WTC11 (cell line): ENCODE measurements at regions not wholly inside any gene's neighbourhood (a gene's known extent, or its start where the extent isn't known, plus 50 kb on each side); places are given as distances from the start of the nearest gene placed in this dataset.

Experiments used
- ATAC-seq: fragments of 200-7000 bp; cut with Tn5 transposase; 2 replicates; pipeline ENCODE4 v1.10.0; 2021; ENCODE audit warnings: mild to moderate bottlenecking, moderate library complexity
- CTCF ChIA-PET: fragments of 300-600 bp; sonication (Branson Sonifier 250); formaldehyde crosslinking; loops from one replicate; lab custom pipeline; 2021; ENCODE audit warnings: antibody characterized with exemption; lab: Charles Lee
- POLR2A ChIA-PET: fragments of 350-600 bp; sonication (Branson Sonifier 250); formaldehyde crosslinking; loops from one replicate; lab custom pipeline; 2021; ENCODE audit warnings: antibody characterized with exemption; lab: Charles Lee
- DNase-seq: peaks from one replicate; pipeline ENCODE4 v3.0.0; 2021; ENCODE audit warnings: low spot score
- H3K27ac Mint-ChIP-seq: 2 replicates; pipeline ENCODE4 v1.8.0; 2021; ENCODE audit warnings: mixed read lengths
- H3K27me3 Mint-ChIP-seq: 2 replicates; pipeline ENCODE4 v1.8.0; 2021; ENCODE audit warnings: low read depth, mild to moderate bottlenecking, moderate library complexity, mixed read lengths
- H3K36me3 Mint-ChIP-seq: 2 replicates; pipeline ENCODE4 v1.8.0; 2021; ENCODE audit warnings: mixed read lengths
- H3K4me1 Mint-ChIP-seq: 2 replicates; pipeline ENCODE4 v1.8.0; 2022; ENCODE audit warnings: mixed read lengths
- H3K4me3 Mint-ChIP-seq: 2 replicates; pipeline ENCODE4 v1.8.0; 2021; ENCODE audit warnings: mild to moderate bottlenecking, moderate library complexity, mixed read lengths
- H3K9me3 Mint-ChIP-seq: 2 replicates; pipeline ENCODE4 v1.8.0; 2021; ENCODE audit warnings: mixed read lengths
- AFF4 ChIP-seq: sonication (generic); formaldehyde crosslinking; IDR thresholded peaks from 2 replicates; pipeline ENCODE4 v1.8.1; 2023; ENCODE audit warnings: mild to moderate bottlenecking, missing genetic modification reagents, borderline replicate concordance
- ATF2 ChIP-seq: sonication (generic); formaldehyde crosslinking; IDR thresholded peaks from 2 replicates; pipeline ENCODE4 v1.8.1; 2022; ENCODE audit warnings: low read depth, missing genetic modification reagents, borderline replicate concordance
- CBFB ChIP-seq: sonication (generic); formaldehyde crosslinking; IDR thresholded peaks from 2 replicates; pipeline ENCODE4 v1.8.1; 2022; ENCODE audit warnings: mild to moderate bottlenecking, low read depth, missing genetic modification reagents
- CTCF ChIP-seq: fragments of 200-600 bp; IDR thresholded peaks from 2 replicates; pipeline ENCODE4 v1.8.0; 2022; ENCODE audit warnings: antibody characterized with exemption
- E2F4 ChIP-seq: sonication (generic); formaldehyde crosslinking; IDR thresholded peaks from 2 replicates; pipeline ENCODE4 v1.8.1; 2022; ENCODE audit warnings: low read depth, mild to moderate bottlenecking, moderate library complexity, missing genetic modification reagents, borderline replicate concordance
- ELF4 ChIP-seq: sonication (generic); formaldehyde crosslinking; IDR thresholded peaks from 2 replicates; pipeline ENCODE4 v1.8.1; 2022; ENCODE audit warnings: low read depth, mild to moderate bottlenecking, moderate library complexity, missing genetic modification reagents
- JAZF1 ChIP-seq: fragments of 250-450 bp; sonication (Bioruptor Pico); IDR thresholded peaks from 2 replicates; pipeline ENCODE4 v1.9.0; 2021; ENCODE audit warnings: moderate library complexity, mild to moderate bottlenecking, inconsistent platforms
- JUN ChIP-seq: sonication (generic); formaldehyde crosslinking; IDR thresholded peaks from 2 replicates; pipeline ENCODE4 v1.8.0; 2023; ENCODE audit warnings: mild to moderate bottlenecking, missing genetic modification reagents
- KAT7 ChIP-seq: sonication (generic); formaldehyde crosslinking; IDR thresholded peaks from 2 replicates; pipeline ENCODE4 v1.8.1; 2023; ENCODE audit warnings: missing genetic modification reagents, mild to moderate bottlenecking, borderline replicate concordance
- MLX ChIP-seq: sonication (generic); formaldehyde crosslinking; IDR thresholded peaks from 2 replicates; pipeline ENCODE4 v1.8.1; 2023; ENCODE audit warnings: mild to moderate bottlenecking, missing genetic modification reagents, moderate library complexity
- NFE2L1 ChIP-seq: sonication (generic); formaldehyde crosslinking; IDR thresholded peaks from 2 replicates; pipeline ENCODE4 v1.8.1; 2023; ENCODE audit warnings: missing genetic modification reagents
- PREB ChIP-seq: sonication (generic); formaldehyde crosslinking; IDR thresholded peaks from 2 replicates; pipeline ENCODE4 v1.8.1; 2022; ENCODE audit warnings: mild to moderate bottlenecking, missing genetic modification reagents, moderate library complexity, borderline replicate concordance
- TCF7 ChIP-seq: sonication (generic); formaldehyde crosslinking; IDR thresholded peaks from 2 replicates; pipeline ENCODE4 v1.8.0; 2022; ENCODE audit warnings: mild to moderate bottlenecking, low read depth, missing genetic modification reagents, moderate library complexity
- ZMAT4 ChIP-seq: fragments of 250-450 bp; sonication (Bioruptor Pico); IDR thresholded peaks from 2 replicates; pipeline ENCODE4 v1.9.0; 2021; ENCODE audit warnings: mild to moderate bottlenecking
- ZNF121 ChIP-seq: sonication (generic); formaldehyde crosslinking; IDR thresholded peaks from 2 replicates; pipeline ENCODE4 v1.8.0; 2023; ENCODE audit warnings: missing genetic modification reagents
- ZNF138 ChIP-seq: sonication (generic); formaldehyde crosslinking; conservative IDR thresholded peaks from 2 replicates; pipeline ENCODE4 v1.8.1; 2022; ENCODE audit warnings: mild to moderate bottlenecking, moderate library complexity, missing genetic modification reagents
- ZNF232 ChIP-seq: sonication (generic); formaldehyde crosslinking; IDR thresholded peaks from 2 replicates; pipeline ENCODE4 v1.8.0; 2022; ENCODE audit warnings: mild to moderate bottlenecking, missing genetic modification reagents
- ZNF317 ChIP-seq: sonication (generic); formaldehyde crosslinking; IDR thresholded peaks from 2 replicates; pipeline ENCODE4 v1.8.1; 2023; ENCODE audit warnings: low read depth, mild to moderate bottlenecking, moderate library complexity, missing genetic modification reagents, borderline replicate concordance
- ZNF416 ChIP-seq: fragments of 250-450 bp; sonication (Bioruptor Pico); IDR thresholded peaks from 2 replicates; pipeline ENCODE4 v1.9.0; 2021; ENCODE audit warnings: mild to moderate bottlenecking, inconsistent platforms
- ZNF423 ChIP-seq: fragments of 250-450 bp; sonication (Bioruptor Pico); IDR thresholded peaks from 2 replicates; pipeline ENCODE4 v2.1.2; 2022; ENCODE audit warnings: mild to moderate bottlenecking, moderate library complexity
- ZNF512 ChIP-seq: sonication (generic); formaldehyde crosslinking; IDR thresholded peaks from 2 replicates; pipeline ENCODE4 v1.8.1; 2022; ENCODE audit warnings: missing genetic modification reagents, borderline replicate concordance
- ZSCAN18 ChIP-seq: fragments of 250-450 bp; sonication (Bioruptor Pico); IDR thresholded peaks from 2 replicates; pipeline ENCODE4 v2.1.2; 2022; ENCODE audit warnings: mild to moderate bottlenecking, moderate library complexity

- H3K36me3 Mint-ChIP-seq: peaks cover 73% of the 10 kb centered on the region
- no peak overlapping the region for H3K27ac Mint-ChIP-seq
- peaks cover 79% of the 10 kb centered on the region for H3K9me3 Mint-ChIP-seq
- POLR2A ChIA-PET: no interaction called here
- DNase-seq: no peak
- H3K27me3 Mint-ChIP-seq: no peaks in the 10 kb centered on the region; the same call in 1 of the 2 replicates
- TF ChIP-seq MLX: no peak
- TF ChIP-seq ZNF317: no peak
- TF ChIP-seq ZNF121: no peak
- TF ChIP-seq TCF7 (CRISPR knock-in tag): no peak
- no peak for TF ChIP-seq KAT7 (CRISPR knock-in tag)
- TF ChIP-seq AFF4 (CRISPR knock-in tag): no peak
- no peak for TF ChIP-seq ZNF138 (CRISPR knock-in tag)
- no peak for TF ChIP-seq ATF2 (CRISPR knock-in tag)
- TF ChIP-seq ZSCAN18: no peak
- no peak for TF ChIP-seq ZNF232
- no peak for TF ChIP-seq JUN (CRISPR knock-in tag)
- no peak for TF ChIP-seq NFE2L1 (CRISPR knock-in tag)
- TF ChIP-seq, all 79 proteins: peak for 0
- CTCF ChIA-PET: no interaction called here
- H3K4me1 Mint-ChIP-seq: no peaks in the 10 kb centered on the region
- H3K4me3 Mint-ChIP-seq: no peak overlapping the region
- ATAC-seq: no peak
Observed at GRCh38 chr14:106679776-106680175, 1153.4 kb downstream of the TMEM121 start.

- H3K36me3 Mint-ChIP-seq: peaks cover 78% of the 10 kb centered on the region
- no peaks in the 10 kb centered on the region for H3K4me1 Mint-ChIP-seq
- ATAC-seq (no peak), DNase-seq (no peak)
- POLR2A ChIA-PET: no interaction called here
- CTCF ChIA-PET: no interaction called here
- H3K4me3 Mint-ChIP-seq: no peak overlapping the region
- H3K27ac Mint-ChIP-seq: no peak overlapping the region
- peaks cover 84% of the 10 kb centered on the region for H3K9me3 Mint-ChIP-seq
- H3K27me3 Mint-ChIP-seq: peaks cover 4% of the 10 kb centered on the region; the same call in 1 of the 2 replicates
- TF ChIP-seq JAZF1: no peak
- no peak for TF ChIP-seq ZMAT4 (CRISPR knock-in tag)
- TF ChIP-seq E2F4: no peak
- TF ChIP-seq PREB (CRISPR knock-in tag): no peak
- no peak for TF ChIP-seq CTCF
- no peak for TF ChIP-seq KAT7 (CRISPR knock-in tag)
- no peak for TF ChIP-seq ELF4
- TF ChIP-seq ZNF232: no peak
- TF ChIP-seq ZNF512 (CRISPR knock-in tag): no peak
- TF ChIP-seq ZNF423 (CRISPR knock-in tag): no peak
- TF ChIP-seq ZNF416: no peak
- TF ChIP-seq CBFB (CRISPR knock-in tag): no peak
Observed at GRCh38 chr14:106681161-106681560, 1154.8 kb downstream of the TMEM121 start.
